ENCODE measurements at regions not wholly inside any gene's neighbourhood (a gene's known extent, or its start where the extent isn't known, plus 50 kb on each side); places are given as distances from the start of the nearest gene placed in this dataset.

- no peak for DNase-seq (ENCODE audit: low spot score)
Measured at GRCh38 chr1:194252199-194252598, 1065.8 kb upstream of the B3GALT2 start.

GRCh38 chr1:194241215-194241614, 1054.8 kb upstream of the B3GALT2 start:
- DNase-seq (ENCODE audit: low spot score): no peak

- no peak for DNase-seq (ENCODE audit: low spot score)
Measured at GRCh38 chr1:194233069-194233468, 1046.7 kb upstream of the B3GALT2 start.

GRCh38 chr1:194230351-194231144, 1044.1 kb upstream of the B3GALT2 start:
- no peak for DNase-seq (ENCODE audit: low spot score)

DNA sequence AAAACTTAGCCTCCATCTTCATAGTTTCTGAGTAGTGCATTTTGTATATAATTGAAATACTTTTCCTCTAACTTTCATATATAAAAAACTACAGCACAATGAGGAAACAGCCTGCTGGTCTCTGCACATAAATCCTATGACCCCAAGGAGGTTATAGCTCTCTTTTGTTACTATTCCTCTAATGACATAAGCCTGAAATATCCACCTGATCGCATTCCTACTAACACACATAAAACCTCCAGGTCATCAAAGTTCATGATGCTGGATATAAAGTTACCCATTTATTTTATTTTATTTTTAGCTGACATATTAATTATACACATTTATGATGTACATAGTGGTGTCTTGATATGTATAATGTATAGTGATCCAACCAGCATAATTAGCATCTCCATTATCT, 1042.0 kb upstream of the B3GALT2 start:
- no peak for DNase-seq (ENCODE audit: low spot score)

DNA sequence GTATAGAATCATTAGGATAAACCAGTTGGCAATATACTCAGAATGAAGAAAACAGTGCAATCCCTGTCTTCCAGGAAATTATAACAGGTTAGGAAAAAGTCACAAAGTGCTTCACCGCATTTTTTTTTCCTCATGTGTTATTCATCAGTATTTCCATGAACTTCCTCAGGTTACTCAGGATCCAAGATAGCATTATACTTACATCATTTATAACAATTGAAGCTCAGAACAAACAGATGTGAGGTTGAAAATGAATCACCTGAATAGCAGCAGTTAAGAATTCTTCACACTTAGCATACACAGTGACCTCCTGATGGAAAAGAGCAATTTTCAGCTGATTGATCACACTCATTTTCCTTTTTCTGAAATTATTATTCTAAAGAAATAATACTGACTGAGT, 1040.7 kb upstream of the B3GALT2 start:
- no peak for DNase-seq (ENCODE audit: low spot score)

DNA sequence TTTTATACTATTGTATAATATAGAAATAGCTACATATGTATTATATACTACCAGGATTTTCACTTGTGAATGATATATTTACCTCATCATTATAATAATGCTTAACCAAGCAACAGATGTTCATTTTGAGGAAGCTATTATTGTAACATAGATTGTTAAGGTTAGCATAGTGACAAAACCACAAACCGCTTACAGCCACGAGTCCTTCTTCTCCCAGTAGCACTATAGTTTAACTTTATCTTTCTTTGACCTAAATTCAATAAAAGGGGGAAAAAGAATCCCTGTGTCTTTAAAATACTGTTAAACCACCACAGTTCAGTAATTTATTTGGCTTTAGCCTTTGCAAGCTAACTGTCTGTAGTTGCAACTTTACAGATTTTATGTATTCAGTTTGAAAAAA, 1039.4 kb upstream of the B3GALT2 start:
- no peak for DNase-seq (ENCODE audit: low spot score)

GRCh38 chr1:194223596-194223995, 1037.2 kb upstream of the B3GALT2 start:
- no peak for DNase-seq (ENCODE audit: low spot score)

DNA sequence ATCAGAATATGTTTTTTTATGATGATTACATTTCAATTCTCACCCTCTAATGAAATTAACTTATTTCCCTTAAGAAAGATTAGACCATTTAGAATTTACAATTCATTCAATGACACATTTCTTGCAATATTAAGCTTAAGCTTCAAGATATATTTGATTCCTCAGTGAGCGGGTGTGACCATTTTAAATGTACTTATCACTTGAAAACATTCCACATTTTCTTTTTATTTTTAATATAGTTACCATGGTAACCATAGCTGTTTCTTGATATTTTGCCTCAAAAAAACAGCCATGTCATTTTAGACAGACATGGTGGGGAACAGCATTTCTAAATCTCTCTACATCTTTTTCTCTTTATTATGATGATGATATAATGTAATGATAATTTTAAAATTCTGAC, 1029.0 kb upstream of the B3GALT2 start:
- DNase-seq (ENCODE audit: low spot score): no peak

- DNase-seq (ENCODE audit: low spot score): no peak
Measured at GRCh38 chr1:194214735-194215134, 1028.3 kb upstream of the B3GALT2 start.

DNA sequence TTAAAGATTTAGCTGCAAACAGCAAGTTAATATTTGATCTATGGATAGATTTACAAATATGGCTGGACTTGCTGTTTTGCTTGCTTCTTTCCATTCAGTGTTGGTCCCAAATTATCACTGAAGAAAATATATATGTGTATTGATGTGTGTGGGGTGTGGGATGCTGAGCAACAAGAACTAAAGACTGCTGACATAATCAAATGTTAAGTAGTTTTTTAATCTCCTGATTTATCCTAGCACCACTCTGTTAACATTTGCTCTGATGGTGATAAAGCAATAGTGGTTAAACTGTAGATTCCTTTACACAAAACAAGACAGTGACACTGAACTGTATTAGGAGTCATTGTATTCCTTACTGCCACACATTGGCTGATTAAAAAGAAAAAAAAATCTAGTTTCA, 1023.5 kb upstream of the B3GALT2 start:
- no peak for DNase-seq (ENCODE audit: low spot score)

DNA sequence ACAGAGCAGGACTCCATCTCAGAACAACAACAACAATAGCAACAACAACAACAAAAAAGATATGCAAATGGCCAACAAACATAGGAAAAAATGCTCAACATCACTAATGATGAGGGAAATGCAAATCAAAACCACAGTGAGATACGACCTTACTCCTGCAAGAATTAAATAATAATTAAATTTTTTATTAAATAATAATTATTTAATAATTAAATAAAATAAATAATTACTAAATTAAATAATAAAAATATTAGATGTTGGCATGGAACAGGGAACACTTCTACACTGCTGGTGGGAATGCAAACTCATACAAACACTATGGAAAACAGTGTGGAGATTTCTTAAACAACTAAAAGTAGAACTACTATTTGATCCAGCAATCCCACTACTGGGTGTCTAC, 1022.3 kb upstream of the B3GALT2 start:
- DNase-seq (ENCODE audit: low spot score): no peak

DNA sequence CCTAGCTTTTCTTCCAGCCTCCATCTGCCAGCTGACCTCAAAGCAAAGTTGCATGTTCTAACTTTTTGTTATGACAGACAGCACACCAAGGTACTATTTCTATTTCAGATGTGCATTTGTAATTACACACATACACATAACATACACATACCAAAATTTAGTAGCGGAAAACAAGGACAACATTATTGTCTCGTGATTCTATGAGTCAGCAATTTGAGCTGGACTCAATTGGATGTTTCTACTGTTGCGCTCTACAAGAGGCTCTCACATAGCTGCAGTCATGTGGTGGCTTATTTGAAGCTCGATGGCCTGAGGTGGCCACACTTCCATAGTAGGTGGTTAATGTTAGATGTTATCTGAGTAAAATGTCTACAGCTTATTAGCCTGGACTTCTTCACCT, 1010.1 kb upstream of the B3GALT2 start:
- DNase-seq (ENCODE audit: low spot score): no peak

DNA sequence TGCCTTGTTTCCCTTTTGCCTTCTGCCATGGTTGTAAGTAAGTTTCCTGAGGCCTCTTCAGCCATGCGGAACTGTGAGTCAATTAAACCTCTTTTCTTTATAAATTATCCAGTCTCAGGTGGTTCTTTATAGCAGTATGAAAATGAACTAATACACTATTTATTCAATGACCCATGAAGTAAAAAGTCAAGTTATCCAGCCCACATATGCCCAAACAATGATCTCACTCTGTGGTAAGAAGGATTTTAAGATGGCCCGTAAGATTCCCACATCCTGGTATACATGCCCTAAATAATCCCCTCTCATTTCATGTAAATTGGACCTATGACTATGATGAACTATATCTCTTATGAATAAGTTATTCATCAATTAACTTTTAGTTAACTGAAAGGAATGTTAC, 1008.3 kb upstream of the B3GALT2 start:
- no peak for DNase-seq (ENCODE audit: low spot score)

GRCh38 chr1:194184974-194185373, 998.6 kb upstream of the B3GALT2 start:
- no peak for DNase-seq (ENCODE audit: low spot score)

DNA sequence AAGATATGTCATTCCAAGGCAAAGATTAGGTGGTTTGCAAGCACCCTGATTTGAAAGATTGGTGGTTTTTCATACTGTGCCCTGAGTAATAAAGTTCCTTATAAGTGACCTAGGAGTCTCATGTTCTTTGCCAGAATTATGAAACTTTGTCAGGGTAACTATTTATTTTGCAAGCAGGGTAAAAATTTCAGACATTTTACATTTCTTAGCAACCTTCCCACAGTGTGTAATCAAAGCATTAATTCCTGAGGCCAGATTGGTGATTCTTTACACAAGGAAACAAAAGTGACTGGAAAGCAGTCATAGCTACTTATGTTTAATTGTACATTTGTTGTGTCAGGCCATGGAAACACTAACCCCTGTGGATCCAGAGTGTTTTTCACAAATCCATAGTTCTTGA, 998.0 kb upstream of the B3GALT2 start:
- DNase-seq (ENCODE audit: low spot score): no peak

GRCh38 chr1:194181845-194182244, 995.4 kb upstream of the B3GALT2 start:
- DNase-seq (ENCODE audit: low spot score): no peak

- no peak for DNase-seq (ENCODE audit: low spot score)
Measured at GRCh38 chr1:194176212-194176611, 989.8 kb upstream of the B3GALT2 start.

- DNase-seq (ENCODE audit: low spot score): no peak
Measured at GRCh38 chr1:194175251-194175650, 988.8 kb upstream of the B3GALT2 start.

GRCh38 chr1:194174528-194174927, 988.1 kb upstream of the B3GALT2 start:
- no peak for DNase-seq (ENCODE audit: low spot score)

GRCh38 chr1:194171596-194171995, 985.2 kb upstream of the B3GALT2 start:
- no peak for DNase-seq (ENCODE audit: low spot score)

- DNase-seq (ENCODE audit: low spot score): no peak
Measured at GRCh38 chr1:194167956-194168640, 981.7 kb upstream of the B3GALT2 start.

DNA sequence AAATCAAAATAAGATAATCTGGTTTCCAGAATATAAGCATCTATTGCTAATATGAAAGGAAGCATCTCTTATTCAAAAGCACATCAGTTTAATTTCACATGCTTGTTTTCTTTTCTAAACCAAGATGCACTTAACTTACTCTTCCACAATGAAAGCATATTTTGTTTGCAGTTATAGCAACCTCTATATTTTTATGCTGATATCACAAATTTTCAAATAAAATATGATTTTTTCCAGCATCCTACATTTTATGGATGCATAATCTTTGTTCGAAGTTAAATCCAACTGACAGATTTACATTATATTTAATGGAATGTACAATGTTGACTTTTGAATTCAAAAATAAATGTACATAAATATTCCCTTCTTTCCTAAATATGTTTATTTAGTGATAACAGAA, 978.3 kb upstream of the B3GALT2 start:
- DNase-seq (ENCODE audit: low spot score): no peak

GRCh38 chr1:194161591-194161990, 975.2 kb upstream of the B3GALT2 start:
- no peak for DNase-seq (ENCODE audit: low spot score)
